Left lung (tissue), 4 donors: ENCODE measurements at regions not wholly inside any gene's neighbourhood (a gene's known extent, or its start where the extent isn't known, plus 50 kb on each side); places are given as distances from the start of the nearest gene placed in this dataset.

Experiments
- ATAC-seq: fragments of 200-7000 bp; cut with Tn5 transposase; one replicate; pipeline ENCODE4 v1.9.1; 2020; ENCODE audit warnings: moderate library complexity
- DNase-seq, 4 donors: peaks; one replicate each; pipeline ENCODE4 v3.0.0-alpha.2; 2013 to 2020
- H3K27ac ChIP-seq, 2 donors: fragments of 200-600 bp; sonication (generic) in 1 of 2; one replicate each; pipeline versions ENCODE4 v1.5.0 to v1.8.0; 2020 to 2021
- H3K27me3 ChIP-seq, 2 donors: fragments of 200-600 bp; sonication (generic) in 1 of 2; one replicate each; pipeline versions ENCODE4 v1.5.0 to v1.8.0; 2020 to 2021
- H3K36me3 ChIP-seq, 2 donors: fragments of 200-600 bp; sonication (generic) in 1 of 2; one replicate each; pipeline versions ENCODE4 v1.5.0 to v1.8.0; 2020 to 2021
- H3K4me1 ChIP-seq, 2 donors: fragments of 200-600 bp; one replicate each; pipeline ENCODE4 v1.8.0; 2021
- H3K4me3 ChIP-seq, 2 donors: fragments of 200-600 bp; sonication (generic) in 1 of 2; one replicate each; pipeline versions ENCODE4 v1.5.0 to v1.8.0; 2020 to 2021; ENCODE audit warnings: mild to moderate bottlenecking in 1 of 2
- H3K9me3 ChIP-seq, 2 donors: fragments of 200-600 bp; sonication (generic) in 1 of 2; one replicate each; pipeline versions ENCODE4 v1.5.0 to v1.8.0; 2020 to 2021
- intact Hi-C, 2 donors: fragments of 100-400 bp; cut with DNase I; formaldehyde crosslinking; loops; one replicate each; pipeline versions ENCODE4 v1.11.2 to v1.14.2; 2022
- TF ChIP-seq, protein P1 (sequence below), 2 donors: fragments of 200-600 bp; sonication (generic) in 1 of 2; IDR thresholded peaks; one replicate each; pipeline versions ENCODE4 v1.5.0 to v1.8.0; 2021; ENCODE audit warnings: antibody characterized with exemption in 2 of 2
- donor health status: DM: no; HTN: yes; CAD: no.
- donor health status: DM: no; HTN: no; CAD: no.

GRCh38 chr20:56795492-56795891 lies 166.4 kb downstream of the TFAP2C start:
- Histone ChIP-seq H3K27me3 (peaks cover 0 to 32% of the 10 kb centered on the region in 2 donors), H3K27ac (no peak overlapping the region), H3K4me1 (no peaks in the 10 kb centered on the region), H3K4me3 (no peak overlapping the region), H3K9me3 (peaks cover 0 to 10% of the 10 kb centered on the region in 2 donors), H3K36me3 (no peaks in the 10 kb centered on the region)
- DNase-seq (no peak), ATAC-seq (no peak)
- intact Hi-C loops = no loop called here
- TF ChIP-seq, protein P1, sequence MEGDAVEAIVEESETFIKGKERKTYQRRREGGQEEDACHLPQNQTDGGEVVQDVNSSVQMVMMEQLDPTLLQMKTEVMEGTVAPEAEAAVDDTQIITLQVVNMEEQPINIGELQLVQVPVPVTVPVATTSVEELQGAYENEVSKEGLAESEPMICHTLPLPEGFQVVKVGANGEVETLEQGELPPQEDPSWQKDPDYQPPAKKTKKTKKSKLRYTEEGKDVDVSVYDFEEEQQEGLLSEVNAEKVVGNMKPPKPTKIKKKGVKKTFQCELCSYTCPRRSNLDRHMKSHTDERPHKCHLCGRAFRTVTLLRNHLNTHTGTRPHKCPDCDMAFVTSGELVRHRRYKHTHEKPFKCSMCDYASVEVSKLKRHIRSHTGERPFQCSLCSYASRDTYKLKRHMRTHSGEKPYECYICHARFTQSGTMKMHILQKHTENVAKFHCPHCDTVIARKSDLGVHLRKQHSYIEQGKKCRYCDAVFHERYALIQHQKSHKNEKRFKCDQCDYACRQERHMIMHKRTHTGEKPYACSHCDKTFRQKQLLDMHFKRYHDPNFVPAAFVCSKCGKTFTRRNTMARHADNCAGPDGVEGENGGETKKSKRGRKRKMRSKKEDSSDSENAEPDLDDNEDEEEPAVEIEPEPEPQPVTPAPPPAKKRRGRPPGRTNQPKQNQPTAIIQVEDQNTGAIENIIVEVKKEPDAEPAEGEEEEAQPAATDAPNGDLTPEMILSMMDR (IDR thresholded peaks at IDR 0.05) = no peak

- H3K27me3 ChIP-seq = peaks cover 0 to 39% of the 10 kb centered on the region in 2 donors
- intact Hi-C loops = no loop called here
- no peak for ATAC-seq
- DNase-seq = no peak
- H3K4me1 ChIP-seq = no peaks in the 10 kb centered on the region
- H3K9me3 ChIP-seq = peaks cover 0 to 10% of the 10 kb centered on the region in 2 donors
- H3K4me3 ChIP-seq = no peak overlapping the region
- TF ChIP-seq, protein P1 (IDR thresholded peaks at IDR 0.05) = no peak
- H3K36me3 ChIP-seq = no peaks in the 10 kb centered on the region
- no peak overlapping the region for H3K27ac ChIP-seq
These were observed 167.2 kb downstream of the TFAP2C start for GRCh38 chr20:56796345-56796744.

DNA sequence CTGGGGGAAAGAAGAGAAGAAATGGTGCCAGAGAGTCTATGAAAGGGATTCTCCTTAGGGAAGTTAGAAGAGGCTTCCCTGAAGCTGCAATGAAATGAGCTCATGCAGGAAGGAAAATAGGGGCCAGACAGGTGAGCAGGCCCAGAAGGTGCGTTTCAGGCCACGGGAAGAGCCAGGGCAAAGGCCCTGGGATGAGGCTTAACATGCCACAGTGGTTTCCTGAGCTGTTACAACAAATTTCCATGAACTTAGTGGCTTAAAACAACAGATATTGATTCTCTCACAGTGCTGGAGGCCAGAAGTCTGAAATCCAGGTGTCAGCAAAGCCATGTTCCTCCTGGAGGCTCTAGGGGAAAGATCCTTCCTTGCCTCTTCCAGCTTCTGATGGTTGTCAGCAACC lies 167.9 kb downstream of the TFAP2C start:
- TF ChIP-seq, protein P1 (IDR thresholded peaks at IDR 0.05) = no peak
- peaks cover 0 to 10% of the 10 kb centered on the region in 2 donors for H3K9me3 ChIP-seq
- no peaks in the 10 kb centered on the region for H3K36me3 ChIP-seq
- intact Hi-C loops = no loop called here
- no peak overlapping the region for H3K27ac ChIP-seq
- peaks cover 0 to 38% of the 10 kb centered on the region in 2 donors for H3K27me3 ChIP-seq
- H3K4me1 ChIP-seq = no peaks in the 10 kb centered on the region
- no peak overlapping the region for H3K4me3 ChIP-seq
- DNase-seq (no peak), ATAC-seq (no peak)

- no peak overlapping the region for H3K4me3 ChIP-seq
- H3K36me3 ChIP-seq = no peaks in the 10 kb centered on the region
- H3K4me1 ChIP-seq = no peaks in the 10 kb centered on the region
- DNase-seq (no peak), ATAC-seq (no peak)
- no peak overlapping the region for H3K27ac ChIP-seq
- TF ChIP-seq, protein P1 (IDR thresholded peaks at IDR 0.05) = no peak
- peaks cover 0 to 44% of the 10 kb centered on the region in 2 donors for H3K27me3 ChIP-seq
- intact Hi-C loops = no loop called here
- peaks cover 0 to 10% of the 10 kb centered on the region in 2 donors for H3K9me3 ChIP-seq
These were observed 169.5 kb downstream of the TFAP2C start for GRCh38 chr20:56798634-56799033.

- ATAC-seq (no peak), DNase-seq (no peak)
- Histone ChIP-seq H3K9me3 (peaks cover 0 to 10% of the 10 kb centered on the region in 2 donors), H3K36me3 (no peaks in the 10 kb centered on the region), H3K27ac (no peak overlapping the region), H3K4me3 (no peak overlapping the region), H3K27me3 (peaks cover 0 to 43% of the 10 kb centered on the region in 2 donors), H3K4me1 (no peaks in the 10 kb centered on the region)
- TF ChIP-seq, protein P1 (IDR thresholded peaks at IDR 0.05) = no peak
- intact Hi-C loops = no loop called here
These were observed 170.1 kb downstream of the TFAP2C start for GRCh38 chr20:56799187-56799586.
